Activated CD4-positive, alpha-beta memory T cell treated with anti-CD3 and anti-CD28 coated beads, Interleukin-2, amount 10 ng/mL, durations not matched to agents 7 days and 5 days (primary cell): ENCODE measurements at regions not wholly inside any gene's neighbourhood (a gene's known extent, or its start where the extent isn't known, plus 50 kb on each side); places are given as distances from the start of the nearest gene placed in this dataset.

ENCODE experiments used
- CTCF ChIA-PET: fragments of 350-600 bp; sonication (Branson Sonifier 250); formaldehyde crosslinking; loops from one replicate; lab custom pipeline; 2021; ENCODE audit warnings: antibody characterized with exemption, inconsistent platforms; lab: Charles Lee
- POLR2A ChIA-PET: fragments of 350-600 bp; sonication (Branson Sonifier 250); formaldehyde crosslinking; loops from one replicate; lab custom pipeline; 2021; ENCODE audit warnings: antibody characterized with exemption; lab: Charles Lee
- DNase-seq: peaks from one replicate; pipeline ENCODE4 v3.0.0-alpha.2; 2020
- H3K27ac Mint-ChIP-seq: one replicate; pipeline ENCODE4 v1.8.0; 2021; ENCODE audit warnings: mild to moderate bottlenecking, mixed read lengths
- H3K27me3 Mint-ChIP-seq: one replicate; pipeline ENCODE4 v1.8.0; 2021; ENCODE audit warnings: mixed read lengths
- H3K36me3 Mint-ChIP-seq: one replicate; pipeline ENCODE4 v1.8.0; 2021; ENCODE audit warnings: low read depth, mixed read lengths
- H3K4me1 Mint-ChIP-seq: one replicate; pipeline ENCODE4 v1.8.0; 2021; ENCODE audit warnings: mixed read lengths
- H3K4me3 Mint-ChIP-seq: one replicate; pipeline ENCODE4 v1.8.0; 2021; ENCODE audit warnings: mild to moderate bottlenecking, mixed read lengths
- H3K9me3 Mint-ChIP-seq: one replicate; pipeline ENCODE4 v1.8.0; 2021; ENCODE audit warnings: mixed read lengths

GRCh38 chr12:107258780-107259179, 165.4 kb upstream of the CRY1 start:
- peaks cover 7% of the 10 kb centered on the region for H3K9me3 Mint-ChIP-seq
- no peak overlapping the region for H3K4me3 Mint-ChIP-seq
- ChIA-PET POLR2A (no interaction called here), CTCF (no interaction called here)
- H3K36me3 Mint-ChIP-seq: no peaks in the 10 kb centered on the region
- no peak overlapping the region for H3K27ac Mint-ChIP-seq
- no peak for DNase-seq
- H3K27me3 Mint-ChIP-seq: peaks cover 20% of the 10 kb centered on the region
- no peaks in the 10 kb centered on the region for H3K4me1 Mint-ChIP-seq

GRCh38 chr12:107263980-107264379, 170.6 kb upstream of the CRY1 start:
- Mint-ChIP-seq H3K27ac (no peak overlapping the region), H3K4me3 (no peak overlapping the region), H3K27me3 (peaks cover 11% of the 10 kb centered on the region), H3K36me3 (no peaks in the 10 kb centered on the region), H3K4me1 (no peaks in the 10 kb centered on the region), H3K9me3 (peaks cover 9% of the 10 kb centered on the region)
- no peak for DNase-seq
- POLR2A ChIA-PET: no interaction called here
- CTCF ChIA-PET: no interaction called here

DNA sequence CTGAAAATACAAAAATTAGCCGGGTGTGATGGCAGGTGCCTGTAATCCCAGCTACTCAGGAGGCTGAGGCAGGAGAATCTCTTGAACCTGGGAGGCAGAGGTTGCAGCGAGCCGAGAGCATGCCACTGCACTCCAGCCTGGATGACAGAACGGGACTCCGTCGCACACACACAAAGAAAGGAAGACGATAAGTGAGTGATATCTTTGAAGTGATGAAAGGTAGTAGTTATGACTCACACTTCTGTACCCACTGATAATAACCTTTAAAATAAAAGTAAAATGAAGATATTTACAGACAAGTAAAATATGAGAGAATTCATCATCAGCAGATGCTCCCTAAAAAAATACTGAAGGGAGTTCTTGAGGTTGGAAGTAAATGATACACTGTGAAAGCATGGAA, 171.3 kb upstream of the CRY1 start:
- no peak for DNase-seq
- no peaks in the 10 kb centered on the region for H3K4me1 Mint-ChIP-seq
- ChIA-PET CTCF (no interaction called here), POLR2A (no interaction called here)
- no peak overlapping the region for H3K4me3 Mint-ChIP-seq
- H3K27ac Mint-ChIP-seq: no peak overlapping the region
- peaks cover 9% of the 10 kb centered on the region for H3K9me3 Mint-ChIP-seq
- no peaks in the 10 kb centered on the region for H3K36me3 Mint-ChIP-seq
- peaks cover 16% of the 10 kb centered on the region for H3K27me3 Mint-ChIP-seq

DNA sequence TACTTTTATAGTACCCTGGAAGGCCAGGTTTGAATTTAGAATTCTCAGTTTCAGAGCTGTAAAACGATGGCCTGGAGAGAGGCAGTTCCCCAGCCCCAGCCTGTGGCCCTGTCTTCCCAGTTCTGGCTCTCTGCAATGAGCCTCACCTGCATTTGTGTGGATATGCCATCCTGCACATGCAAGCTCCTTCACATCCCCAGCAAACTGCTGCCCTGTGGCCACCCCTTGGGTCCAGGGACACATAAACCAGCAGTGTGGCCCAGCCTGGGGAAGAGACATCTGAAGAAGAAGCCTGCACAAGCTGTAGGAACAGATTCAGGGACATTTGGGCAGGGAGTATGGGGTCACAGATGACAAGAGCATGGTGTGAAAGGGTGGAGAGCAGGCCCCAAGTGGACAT, 174.3 kb upstream of the CRY1 start:
- Mint-ChIP-seq H3K27me3 (peaks cover 22% of the 10 kb centered on the region), H3K36me3 (no peaks in the 10 kb centered on the region), H3K4me1 (no peaks in the 10 kb centered on the region), H3K4me3 (no peak overlapping the region), H3K27ac (no peak overlapping the region), H3K9me3 (peaks cover 9% of the 10 kb centered on the region)
- ChIA-PET CTCF (no interaction called here), POLR2A (no interaction called here)
- no peak for DNase-seq

GRCh38 chr12:107271523-107271922, 178.2 kb upstream of the CRY1 start:
- DNase-seq: no peak
- H3K4me1 Mint-ChIP-seq: no peaks in the 10 kb centered on the region
- ChIA-PET POLR2A (no interaction called here), CTCF (no interaction called here)
- no peaks in the 10 kb centered on the region for H3K36me3 Mint-ChIP-seq
- no peak overlapping the region for H3K27ac Mint-ChIP-seq
- no peaks in the 10 kb centered on the region for H3K9me3 Mint-ChIP-seq
- H3K27me3 Mint-ChIP-seq: peaks cover 26% of the 10 kb centered on the region
- H3K4me3 Mint-ChIP-seq: no peak overlapping the region

DNA sequence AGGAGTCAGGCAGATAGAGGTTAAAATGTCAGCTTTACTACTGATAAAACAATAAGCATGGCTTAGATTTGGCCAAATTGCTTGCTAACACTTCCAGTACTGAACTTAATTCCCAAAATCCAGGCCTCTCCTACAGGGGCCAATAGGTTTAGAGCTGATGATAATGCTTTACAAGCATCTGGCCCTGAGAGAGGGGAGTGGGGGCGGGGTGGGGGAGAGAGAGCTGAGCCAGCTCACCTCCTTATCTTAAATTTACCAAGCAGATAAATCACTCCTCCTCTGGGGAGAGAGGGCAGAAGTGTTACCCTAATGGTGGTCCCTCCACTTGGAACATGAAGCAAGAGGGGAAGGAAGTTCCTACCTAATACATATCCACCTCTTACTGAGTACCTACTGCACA, 182.2 kb upstream of the CRY1 start:
- H3K27me3 Mint-ChIP-seq: peaks cover 22% of the 10 kb centered on the region
- no peaks in the 10 kb centered on the region for H3K9me3 Mint-ChIP-seq
- H3K4me1 Mint-ChIP-seq: no peaks in the 10 kb centered on the region
- no peak for DNase-seq
- CTCF ChIA-PET: interaction anchor here (1.2 kb wide), 1 partner anchor 127 kb away, joined by 4 read pairs; no protein-coding TSS in a partner anchor
- POLR2A ChIA-PET: no interaction called here
- H3K4me3 Mint-ChIP-seq: no peak overlapping the region
- H3K36me3 Mint-ChIP-seq: no peaks in the 10 kb centered on the region
- no peak overlapping the region for H3K27ac Mint-ChIP-seq

- POLR2A ChIA-PET: no interaction called here
- CTCF ChIA-PET: no interaction called here
- Mint-ChIP-seq H3K27ac (no peak overlapping the region), H3K27me3 (peaks cover 21% of the 10 kb centered on the region), H3K4me3 (no peak overlapping the region), H3K4me1 (no peaks in the 10 kb centered on the region), H3K36me3 (no peaks in the 10 kb centered on the region), H3K9me3 (no peaks in the 10 kb centered on the region)
- no peak for DNase-seq
Measured at GRCh38 chr12:107277855-107278254, 184.5 kb upstream of the CRY1 start.

DNA sequence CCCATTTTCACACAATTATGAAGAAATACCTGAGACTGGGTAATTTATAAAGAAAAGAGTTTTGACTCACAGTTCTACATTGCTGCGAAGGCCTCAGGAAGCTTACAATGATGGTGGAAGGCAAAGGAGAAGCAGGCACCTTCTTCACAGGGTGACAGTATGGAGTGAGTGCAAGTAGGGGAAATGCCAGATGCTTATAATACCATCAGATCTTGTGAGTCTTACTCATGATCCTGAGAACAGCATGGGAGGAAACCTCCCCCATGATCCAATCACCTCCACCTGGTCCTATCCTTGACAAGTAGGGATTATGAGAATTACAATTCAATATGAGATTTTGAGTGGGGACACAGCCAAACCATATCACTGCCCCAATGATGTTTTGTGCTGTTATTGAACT, 189.3 kb upstream of the CRY1 start:
- no peak for DNase-seq
- Mint-ChIP-seq H3K36me3 (peaks cover 3% of the 10 kb centered on the region), H3K9me3 (peaks cover 4% of the 10 kb centered on the region), H3K27ac (no peak overlapping the region), H3K4me1 (peaks cover 11% of the 10 kb centered on the region), H3K4me3 (no peak overlapping the region), H3K27me3 (peaks cover 12% of the 10 kb centered on the region)
- ChIA-PET CTCF (no interaction called here), POLR2A (no interaction called here)

GRCh38 chr12:107283652-107284051, 190.3 kb upstream of the CRY1 start:
- peaks cover 4% of the 10 kb centered on the region for H3K9me3 Mint-ChIP-seq
- peaks cover 3% of the 10 kb centered on the region for H3K36me3 Mint-ChIP-seq
- no peak for DNase-seq
- ChIA-PET CTCF (interaction anchor here (0.6 kb wide), 1 partner anchor 150 kb away, joined by 3 read pairs; no protein-coding TSS in a partner anchor), POLR2A (no interaction called here)
- H3K27ac Mint-ChIP-seq: no peak overlapping the region
- H3K4me1 Mint-ChIP-seq: peaks cover 20% of the 10 kb centered on the region
- no peak overlapping the region for H3K4me3 Mint-ChIP-seq
- H3K27me3 Mint-ChIP-seq: peaks cover 9% of the 10 kb centered on the region

GRCh38 chr12:107284692-107285091, 191.3 kb upstream of the CRY1 start:
- Mint-ChIP-seq H3K27me3 (peaks cover 6% of the 10 kb centered on the region), H3K4me3 (no peak overlapping the region), H3K9me3 (peaks cover 4% of the 10 kb centered on the region), H3K36me3 (peaks cover 3% of the 10 kb centered on the region), H3K27ac (no peak overlapping the region), H3K4me1 (peaks cover 23% of the 10 kb centered on the region)
- CTCF ChIA-PET: no interaction called here
- no peak for DNase-seq
- POLR2A ChIA-PET: no interaction called here

GRCh38 chr12:107287436-107288413, 194.4 kb upstream of the CRY1 start:
- ChIA-PET CTCF (no interaction called here), POLR2A (interaction anchor here (1.5 kb wide), 1 partner anchor 33 kb away, joined by 5 read pairs; no protein-coding TSS in a partner anchor)
- peaks cover 4% of the 10 kb centered on the region for H3K9me3 Mint-ChIP-seq
- peak overlapping the region; percentile 39 for H3K4me3 Mint-ChIP-seq
- peaks cover 3% of the 10 kb centered on the region for H3K36me3 Mint-ChIP-seq
- H3K27ac Mint-ChIP-seq: peak overlapping the region; percentile 87
- H3K27me3 Mint-ChIP-seq: peaks cover 2% of the 10 kb centered on the region
- peak; percentile 72 for DNase-seq
- H3K4me1 Mint-ChIP-seq: peaks cover 25% of the 10 kb centered on the region

DNA sequence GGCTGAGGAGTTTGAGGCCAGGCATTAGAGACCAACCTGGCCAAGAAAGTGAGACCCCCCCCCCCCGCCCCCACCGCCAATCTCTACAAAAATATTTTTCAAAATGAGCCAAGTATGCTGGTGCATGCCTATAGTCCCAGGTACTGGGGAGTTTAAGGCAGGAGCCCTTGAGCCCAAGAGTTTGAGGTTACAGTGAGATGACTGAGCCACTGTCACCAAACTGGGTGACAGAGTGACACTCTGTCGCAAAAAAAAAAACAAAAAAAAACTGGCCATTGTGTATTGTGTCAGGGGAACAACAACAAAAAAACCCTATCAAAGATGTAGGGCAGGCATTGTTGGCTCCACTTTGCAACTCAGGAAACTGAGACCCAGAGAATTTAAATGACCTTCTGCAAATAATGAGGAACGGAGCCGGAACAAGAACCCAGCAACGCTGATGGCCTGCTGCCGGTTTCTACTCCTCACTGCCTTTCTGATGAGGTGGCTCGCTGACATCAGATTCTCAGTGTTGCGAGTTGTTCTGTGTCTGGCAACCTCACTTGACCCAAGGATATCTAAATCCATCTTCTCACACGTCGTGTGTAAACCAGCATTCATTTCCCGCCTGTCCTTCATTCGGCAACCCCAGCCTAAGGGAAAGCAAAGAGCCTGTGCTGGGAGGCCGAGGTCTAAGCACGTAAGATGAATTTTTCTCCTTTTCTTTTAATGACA, 195.2 kb upstream of the CRY1 start:
- POLR2A ChIA-PET: no interaction called here
- Mint-ChIP-seq H3K4me3 (no peak overlapping the region), H3K4me1 (peaks cover 25% of the 10 kb centered on the region), H3K27ac (peak overlapping the region; percentile 87), H3K9me3 (peaks cover 4% of the 10 kb centered on the region), H3K27me3 (peaks cover 2% of the 10 kb centered on the region), H3K36me3 (peaks cover 3% of the 10 kb centered on the region)
- CTCF ChIA-PET: no interaction called here
- DNase-seq: no peak

- POLR2A ChIA-PET: no interaction called here
- DNase-seq: no peak
- Mint-ChIP-seq H3K27me3 (no peaks in the 10 kb centered on the region), H3K9me3 (no peaks in the 10 kb centered on the region), H3K4me3 (no peak overlapping the region), H3K27ac (no peak overlapping the region), H3K4me1 (peaks cover 25% of the 10 kb centered on the region), H3K36me3 (peaks cover 3% of the 10 kb centered on the region)
- CTCF ChIA-PET: no interaction called here
Measured at GRCh38 chr12:107291018-107291417, 197.7 kb upstream of the CRY1 start.
